Amygdala (tissue), 56 donors: ENCODE measurements at regions not wholly inside any gene's neighbourhood (a gene's known extent, or its start where the extent isn't known, plus 50 kb on each side); places are given as distances from the start of the nearest gene placed in this dataset.
"Not testable (repeated sequence)": the region's sequence is repeated elsewhere in the genome, so short reads cannot be mapped to it uniquely, and the experiment has no call there.

Experiments
- DNase-seq, 56 donors: peaks; one replicate each; lab custom pipeline; 2025; lab: John Stamatoyannopoulos, UW

- no peak for DNase-seq
Measured at GRCh38 chr5:82523633-82524032, 245.5 kb upstream of the RPS23 start.

- no peak for DNase-seq
Measured at GRCh38 chr5:82522897-82523296, 244.7 kb upstream of the RPS23 start.

- DNase-seq: no peak
Measured at GRCh38 chr5:82521431-82522051, 243.4 kb upstream of the RPS23 start.

- DNase-seq: no peak
Measured at GRCh38 chr5:82519558-82519957, 241.4 kb upstream of the RPS23 start.

- DNase-seq: no peak
Measured at GRCh38 chr5:82517544-82518075, 239.5 kb upstream of the RPS23 start.

- DNase-seq: no peak
Measured at GRCh38 chr5:82513738-82514137, 235.6 kb upstream of the RPS23 start.

- DNase-seq: no peak
Measured at GRCh38 chr5:82512025-82512424, 233.9 kb upstream of the RPS23 start.

- DNase-seq: no peak
Measured at GRCh38 chr5:82511134-82511533, 233.0 kb upstream of the RPS23 start.

- no peak for DNase-seq
Measured at GRCh38 chr5:82509762-82510161, 231.6 kb upstream of the RPS23 start.

GRCh38 chr5:82506390-82506789 is 228.2 kb upstream of the RPS23 start:
- DNase-seq: not testable (repeated sequence)

GRCh38 chr5:82499725-82500244 is 221.6 kb upstream of the RPS23 start:
- DNase-seq: no peak

GRCh38 chr5:82497242-82497641 is 219.1 kb upstream of the RPS23 start:
- DNase-seq: no peak

- no peak for DNase-seq
Measured at GRCh38 chr5:82494942-82495341, 216.8 kb upstream of the RPS23 start.

- no peak for DNase-seq
Measured at GRCh38 chr5:82493221-82493620, 215.1 kb upstream of the RPS23 start.

GRCh38 chr5:82491397-82491796 is 213.2 kb upstream of the RPS23 start:
- no peak for DNase-seq

GRCh38 chr5:82489683-82490082 is 211.5 kb upstream of the RPS23 start:
- no peak for DNase-seq

GRCh38 chr5:82487131-82487530 is 209.0 kb upstream of the RPS23 start:
- DNase-seq: no peak

GRCh38 chr5:82480331-82480730 is 202.2 kb upstream of the RPS23 start:
- no peak for DNase-seq

- DNase-seq: no peak
Measured at GRCh38 chr5:82476155-82476554, 198.0 kb upstream of the RPS23 start.

- no peak for DNase-seq
Measured at GRCh38 chr5:82473262-82473661, 195.1 kb upstream of the RPS23 start.

- DNase-seq: no peak
Measured at GRCh38 chr5:82470185-82470994, 192.2 kb upstream of the RPS23 start.
